Osteocyte (in vitro differentiated cells): ENCODE measurements at regions not wholly inside any gene's neighbourhood (a gene's known extent, or its start where the extent isn't known, plus 50 kb on each side); places are given as distances from the start of the nearest gene placed in this dataset.
"Not testable (repeated sequence)": the region's sequence is repeated elsewhere in the genome, so short reads cannot be mapped to it uniquely, and the experiment has no call there.

ENCODE experiments used
- DNase-seq: peaks from one replicate; pipeline ENCODE4 v3.0.0; 2021; ENCODE audit warnings: mixed read lengths; ENCODE audit not compliant: unreplicated experiment; ENCODE audit errors: extremely low spot score
- H3K27ac Mint-ChIP-seq: one replicate; pipeline ENCODE4 v1.8.0; 2021; ENCODE audit warnings: mild to moderate bottlenecking, mixed read lengths; ENCODE audit not compliant: unreplicated experiment
- H3K27me3 Mint-ChIP-seq: one replicate; pipeline ENCODE4 v1.8.0; 2021; ENCODE audit warnings: mixed read lengths; ENCODE audit not compliant: unreplicated experiment
- H3K36me3 Mint-ChIP-seq: one replicate; pipeline ENCODE4 v1.8.0; 2021; ENCODE audit warnings: mixed read lengths; ENCODE audit not compliant: unreplicated experiment
- H3K4me1 Mint-ChIP-seq: one replicate; pipeline ENCODE4 v1.8.0; 2021; ENCODE audit warnings: mixed read lengths; ENCODE audit not compliant: unreplicated experiment
- H3K4me3 Mint-ChIP-seq: one replicate; pipeline ENCODE4 v1.8.0; 2021; ENCODE audit warnings: mild to moderate bottlenecking, moderate library complexity, mixed read lengths; ENCODE audit not compliant: unreplicated experiment
- H3K9me3 Mint-ChIP-seq: one replicate; pipeline ENCODE4 v1.8.0; 2021; ENCODE audit warnings: mixed read lengths; ENCODE audit not compliant: unreplicated experiment
- CTCF ChIP-seq: fragments of 200-600 bp; sonication (generic); IDR thresholded peaks from 2 replicates; pipeline ENCODE4 v1.5.0; 2021; ENCODE audit warnings: antibody characterized with exemption, mild to moderate bottlenecking, moderate library complexity

DNA sequence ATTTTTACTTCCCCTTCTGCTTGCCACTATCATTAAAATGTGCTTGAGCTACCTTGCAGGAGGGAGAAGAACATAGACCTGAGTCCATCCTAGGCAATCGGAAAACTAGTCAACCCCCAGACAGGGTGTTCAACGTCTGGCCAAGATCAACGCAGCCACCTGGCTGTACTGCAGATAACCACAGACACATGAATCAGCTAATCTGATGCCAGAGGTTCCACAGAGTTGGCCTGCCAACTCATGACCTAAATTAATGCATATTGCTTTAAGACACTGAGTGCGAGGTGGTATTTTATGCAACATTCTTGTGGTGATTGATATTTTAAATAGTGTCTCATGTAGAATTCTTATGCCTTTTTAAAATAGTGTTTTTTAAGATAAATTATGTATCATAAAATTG is 1283.8 kb upstream of the PABPC4L start:
- TF ChIP-seq CTCF: no peak
- Mint-ChIP-seq H3K9me3 (no peaks in the 10 kb centered on the region), H3K36me3 (no peaks in the 10 kb centered on the region), H3K27ac (no peak overlapping the region), H3K4me3 (no peak overlapping the region), H3K27me3 (no peaks in the 10 kb centered on the region), H3K4me1 (no peaks in the 10 kb centered on the region)
- DNase-seq: no peak

DNA sequence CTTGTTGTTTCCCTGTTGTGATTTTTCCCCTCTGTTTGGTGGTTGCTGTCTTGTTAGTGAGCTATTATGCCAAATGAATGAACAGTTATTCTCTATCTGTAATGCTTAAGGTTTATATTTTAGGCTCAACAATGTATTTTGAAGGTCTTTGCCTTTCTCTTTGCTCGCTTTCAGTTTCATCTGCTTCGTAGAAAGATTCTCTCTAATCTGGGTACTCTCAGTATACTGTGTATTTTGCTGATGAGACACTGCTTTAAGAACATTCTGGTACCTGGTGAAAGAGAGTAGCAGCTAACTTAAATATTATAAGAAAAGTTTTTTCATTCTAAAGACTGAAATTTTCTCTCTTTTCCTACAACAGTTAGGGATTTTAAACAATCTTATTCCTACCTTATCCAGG is 1274.7 kb upstream of the PABPC4L start:
- no peak for DNase-seq
- Mint-ChIP-seq H3K9me3 (peaks cover 10% of the 10 kb centered on the region), H3K4me1 (no peaks in the 10 kb centered on the region), H3K27me3 (no peaks in the 10 kb centered on the region), H3K4me3 (no peak overlapping the region), H3K27ac (no peak overlapping the region), H3K36me3 (no peaks in the 10 kb centered on the region)
- no peak for TF ChIP-seq CTCF

- DNase-seq: no peak
- H3K27me3 Mint-ChIP-seq: no peaks in the 10 kb centered on the region
- peaks cover 6% of the 10 kb centered on the region for H3K9me3 Mint-ChIP-seq
- H3K27ac Mint-ChIP-seq: no peak overlapping the region
- no peak overlapping the region for H3K4me3 Mint-ChIP-seq
- peaks cover 2% of the 10 kb centered on the region for H3K36me3 Mint-ChIP-seq
- TF ChIP-seq CTCF: no peak
- H3K4me1 Mint-ChIP-seq: peaks cover 9% of the 10 kb centered on the region
Measured at GRCh38 chr4:135464311-135464710, 1262.7 kb upstream of the PABPC4L start.

DNA sequence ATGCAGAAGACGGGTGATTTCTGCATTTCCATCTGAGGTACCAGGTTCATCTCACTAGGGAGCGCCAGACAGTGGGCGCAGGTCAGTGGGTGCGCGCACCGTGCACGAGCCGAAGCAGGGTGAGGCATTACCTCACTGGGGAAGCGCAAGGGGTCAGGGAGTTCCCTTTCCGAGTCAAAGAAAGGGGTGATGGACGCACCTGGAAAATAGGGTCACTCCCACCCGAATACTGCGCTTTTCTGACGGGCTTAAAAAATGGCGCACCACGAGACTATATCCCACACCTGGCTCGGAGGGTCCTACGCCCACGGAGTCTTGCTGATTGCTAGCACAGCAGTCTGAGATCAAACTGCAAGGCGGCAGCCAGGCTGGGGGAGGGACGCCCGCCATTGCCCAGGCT is 1246.0 kb upstream of the PABPC4L start:
- not testable (repeated sequence) for H3K36me3 Mint-ChIP-seq, H3K4me1 Mint-ChIP-seq, H3K4me3 Mint-ChIP-seq, DNase-seq, H3K27ac Mint-ChIP-seq, H3K9me3 Mint-ChIP-seq, H3K27me3 Mint-ChIP-seq

GRCh38 chr4:135434936-135435335 is 1233.3 kb upstream of the PABPC4L start:
- H3K9me3 Mint-ChIP-seq: peaks cover 47% of the 10 kb centered on the region
- H3K4me3 Mint-ChIP-seq: no peak overlapping the region
- DNase-seq: no peak
- H3K4me1 Mint-ChIP-seq: peaks cover 1% of the 10 kb centered on the region
- no peaks in the 10 kb centered on the region for H3K27me3 Mint-ChIP-seq
- H3K36me3 Mint-ChIP-seq: peaks cover 9% of the 10 kb centered on the region
- no peak overlapping the region for H3K27ac Mint-ChIP-seq
- TF ChIP-seq CTCF: no peak

GRCh38 chr4:135429528-135429927 is 1227.9 kb upstream of the PABPC4L start:
- Mint-ChIP-seq H3K36me3 (no peaks in the 10 kb centered on the region), H3K9me3 (peaks cover 5% of the 10 kb centered on the region), H3K27me3 (no peaks in the 10 kb centered on the region), H3K4me1 (no peaks in the 10 kb centered on the region), H3K27ac (no peak overlapping the region), H3K4me3 (no peak overlapping the region)
- DNase-seq: no peak
- no peak for TF ChIP-seq CTCF
